ENCODE measurements at regions not wholly inside any gene's neighbourhood (a gene's known extent, or its start where the extent isn't known, plus 50 kb on each side); places are given as distances from the start of the nearest gene placed in this dataset.
"Not testable (repeated sequence)": the region's sequence is repeated elsewhere in the genome, so short reads cannot be mapped to it uniquely, and the experiment has no call there.

- no peak for DNase-seq
- TF ChIP-seq CTCF (IDR thresholded peaks at IDR 0.05) (no peak), POLR2A (IDR thresholded peaks at IDR 0.05) (no peak)
- Histone ChIP-seq H3K36me3 (replicated peaks in 1 of 2; ENCODE audit: insufficient read depth in 1 of 2, low read depth in 2 of 2) (no peaks in the 10 kb centered on the region), H3K4me1 (no peaks in the 10 kb centered on the region), H3K27ac (no peak overlapping the region), H3K4me3 (no peak overlapping the region), H3K9me3 (no peaks in the 10 kb centered on the region), H3K27me3 (no peaks in the 10 kb centered on the region)
- no peak for ATAC-seq
- 44 to 56% methylated on average over 2 of the region's 2 CpGs for WGBS, 2 donors
- intact Hi-C loops (cut with DNase I), result no loop called here
Observed at GRCh38 chr10:36424502-36424901, 700.9 kb upstream of the ANKRD30A start.

GRCh38 chr10:36423821-36424248, 701.6 kb upstream of the ANKRD30A start:
- H3K27ac ChIP-seq, result no peak overlapping the region
- no peak overlapping the region for H3K4me3 ChIP-seq
- TF ChIP-seq CTCF (IDR thresholded peaks at IDR 0.05) (no peak), POLR2A (IDR thresholded peaks at IDR 0.05) (no peak)
- H3K9me3 ChIP-seq, result no peaks in the 10 kb centered on the region
- H3K4me1 ChIP-seq, result no peaks in the 10 kb centered on the region
- 65 to 67% methylated on average over 3 of the region's 3 CpGs for WGBS, 2 donors
- no peaks in the 10 kb centered on the region for H3K36me3 ChIP-seq (replicated peaks in 1 of 2; ENCODE audit: insufficient read depth in 1 of 2, low read depth in 2 of 2)
- intact Hi-C loops (cut with DNase I), result no loop called here
- DNase-seq (no peak), ATAC-seq (no peak)
- H3K27me3 ChIP-seq, result no peaks in the 10 kb centered on the region

GRCh38 chr10:36421992-36422391, 703.4 kb upstream of the ANKRD30A start:
- H3K4me1 ChIP-seq, result no peaks in the 10 kb centered on the region
- H3K9me3 ChIP-seq, result no peaks in the 10 kb centered on the region
- no peak for DNase-seq
- no peak overlapping the region for H3K4me3 ChIP-seq
- ATAC-seq, result no peak
- H3K27me3 ChIP-seq, result no peaks in the 10 kb centered on the region
- no peak overlapping the region for H3K27ac ChIP-seq
- no peaks in the 10 kb centered on the region for H3K36me3 ChIP-seq (replicated peaks in 1 of 2; ENCODE audit: insufficient read depth in 1 of 2, low read depth in 2 of 2)
- intact Hi-C loops (cut with DNase I), result no loop called here
- TF ChIP-seq POLR2A (IDR thresholded peaks at IDR 0.05), result no peak
- no peak for TF ChIP-seq CTCF (IDR thresholded peaks at IDR 0.05)

- ATAC-seq, result no peak
- Histone ChIP-seq H3K9me3 (peaks cover 0 to 5% (median 0%) of the 10 kb centered on the region in 3 donors), H3K4me3 (no peak overlapping the region), H3K27me3 (no peaks in the 10 kb centered on the region), H3K36me3 (replicated peaks in 1 of 2; ENCODE audit: insufficient read depth in 1 of 2, low read depth in 2 of 2) (no peaks in the 10 kb centered on the region), H3K4me1 (no peaks in the 10 kb centered on the region), H3K27ac (no peak overlapping the region)
- DNase-seq, result no peak
- intact Hi-C loops (cut with DNase I), result no loop called here
- TF ChIP-seq CTCF (IDR thresholded peaks at IDR 0.05), result no peak
- no peak for TF ChIP-seq POLR2A (IDR thresholded peaks at IDR 0.05)
- WGBS, 2 donors, result 3 to 28% methylated on average over 1 of the region's 1 CpG
Observed at GRCh38 chr10:36416513-36416912, 708.9 kb upstream of the ANKRD30A start.

- TF ChIP-seq CTCF (IDR thresholded peaks at IDR 0.05), result no peak
- TF ChIP-seq POLR2A (IDR thresholded peaks at IDR 0.05), result no peak
- ATAC-seq (no peak), DNase-seq (no peak)
- no peaks in the 10 kb centered on the region for H3K4me1 ChIP-seq
- WGBS, 2 donors, result 56 to 100% methylated on average over 1 of the region's 1 CpG
- no peaks in the 10 kb centered on the region for H3K27me3 ChIP-seq
- intact Hi-C loops (cut with DNase I), result no loop called here
- no peak overlapping the region for H3K4me3 ChIP-seq
- no peaks in the 10 kb centered on the region for H3K36me3 ChIP-seq (replicated peaks in 1 of 2; ENCODE audit: insufficient read depth in 1 of 2, low read depth in 2 of 2)
- peaks cover 0 to 5% (median 0%) of the 10 kb centered on the region in 3 donors for H3K9me3 ChIP-seq
- H3K27ac ChIP-seq, result no peak overlapping the region
Observed at GRCh38 chr10:36412942-36413341, 712.5 kb upstream of the ANKRD30A start.

GRCh38 chr10:36400238-36400637, 725.2 kb upstream of the ANKRD30A start:
- DNase-seq; H3K4me1 ChIP-seq; H3K9me3 ChIP-seq; H3K27me3 ChIP-seq; H3K27ac ChIP-seq; H3K36me3 ChIP-seq (replicated peaks in 1 of 2; ENCODE audit: insufficient read depth in 1 of 2, low read depth in 2 of 2); ATAC-seq; intact Hi-C loops (cut with DNase I); H3K4me3 ChIP-seq: not testable (repeated sequence)
- 79 to 82% methylated on average over 8 of the region's 8 CpGs for WGBS, 2 donors
